Activated naive CD8-positive, alpha-beta T cell treated with anti-CD3 and anti-CD28 coated beads, Interleukin-2, amount 50 U/mL, for 24 hours (primary cell): ENCODE measurements at regions not wholly inside any gene's neighbourhood (a gene's known extent, or its start where the extent isn't known, plus 50 kb on each side); places are given as distances from the start of the nearest gene placed in this dataset.
"Not testable (repeated sequence)": the region's sequence is repeated elsewhere in the genome, so short reads cannot be mapped to it uniquely, and the experiment has no call there.

ENCODE experiments used
- ATAC-seq: fragments of 150-1000 bp; cut with Tn5 transposase; one replicate; pipeline ENCODE4 v1.10.0; 2021
- DNase-seq: peaks from one replicate; pipeline ENCODE4 v3.0.0; 2021
- H3K27ac Mint-ChIP-seq: one replicate; pipeline ENCODE4 v1.8.0; 2021; ENCODE audit warnings: mild to moderate bottlenecking, mixed read lengths
- H3K27me3 Mint-ChIP-seq: one replicate; pipeline ENCODE4 v1.8.0; 2021; ENCODE audit warnings: mixed read lengths
- H3K36me3 Mint-ChIP-seq: one replicate; pipeline ENCODE4 v1.8.0; 2021; ENCODE audit warnings: low read depth, mixed read lengths
- H3K4me1 Mint-ChIP-seq: one replicate; pipeline ENCODE4 v1.8.0; 2021; ENCODE audit warnings: mixed read lengths
- H3K4me3 Mint-ChIP-seq: one replicate; pipeline ENCODE4 v1.8.0; 2021; ENCODE audit warnings: mild to moderate bottlenecking, moderate library complexity, mixed read lengths
- H3K9me3 Mint-ChIP-seq: one replicate; pipeline ENCODE4 v1.8.0; 2021; ENCODE audit warnings: mixed read lengths

DNA sequence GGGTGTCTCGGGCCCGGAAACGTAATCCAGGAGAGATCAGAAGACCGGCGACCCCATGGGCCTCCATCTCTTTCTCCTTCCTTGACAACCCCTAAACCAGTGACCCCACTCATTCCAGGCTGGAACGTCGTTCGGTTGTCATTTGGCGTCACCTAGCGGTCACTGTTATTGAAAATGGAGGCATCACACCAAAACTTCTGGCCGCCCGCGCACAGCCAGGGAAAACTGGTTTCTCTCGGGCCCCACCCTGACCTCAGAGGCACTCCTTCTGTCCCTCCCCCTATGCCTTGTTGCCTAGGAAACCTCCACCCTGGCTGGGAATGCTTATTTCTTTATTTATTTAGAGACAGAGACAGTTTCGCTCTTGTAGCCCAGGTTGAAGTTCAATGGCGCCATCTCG is 2327.3 kb upstream of the TPTE start:
- DNase-seq, H3K4me1 Mint-ChIP-seq, H3K27me3 Mint-ChIP-seq, H3K27ac Mint-ChIP-seq, H3K4me3 Mint-ChIP-seq, H3K9me3 Mint-ChIP-seq, H3K36me3 Mint-ChIP-seq: not testable (repeated sequence)
- ATAC-seq: peak; percentile 76

DNA sequence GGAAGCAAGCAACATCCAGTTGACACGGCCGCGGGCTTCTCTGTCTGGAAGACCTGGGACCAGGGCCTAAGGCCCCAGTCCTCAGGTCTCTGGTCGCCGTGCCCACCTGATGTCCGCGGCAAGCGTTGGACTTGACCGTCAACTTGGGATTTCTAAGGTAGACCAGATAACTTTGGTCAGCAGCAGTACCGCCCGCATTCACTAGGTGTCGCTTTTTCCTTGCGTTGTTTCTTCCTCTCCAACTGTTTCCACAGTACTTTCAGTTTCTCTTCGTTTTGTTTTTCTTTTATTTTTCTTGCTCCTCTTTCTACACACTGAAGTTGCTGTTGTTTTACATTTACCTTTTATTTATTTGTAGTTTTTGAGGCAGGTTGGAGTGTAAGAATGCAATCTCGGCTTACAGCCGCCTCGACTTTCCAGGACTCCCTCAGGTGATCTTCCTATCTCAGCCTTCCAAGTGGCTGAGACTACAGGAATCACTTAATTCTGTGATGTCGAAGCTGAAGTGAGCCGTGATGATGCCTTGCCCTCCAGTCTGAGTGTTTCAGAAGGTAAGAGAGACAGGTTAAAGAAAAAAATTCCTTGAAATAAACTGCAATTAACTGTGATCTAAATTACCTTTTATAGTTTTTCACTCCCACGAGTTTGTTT is 2323.9 kb upstream of the TPTE start:
- H3K27me3 Mint-ChIP-seq, H3K4me1 Mint-ChIP-seq, H3K4me3 Mint-ChIP-seq, H3K27ac Mint-ChIP-seq, H3K36me3 Mint-ChIP-seq, DNase-seq, H3K9me3 Mint-ChIP-seq: not testable (repeated sequence)
- ATAC-seq: peak; percentile 50

- not testable (repeated sequence) for H3K36me3 Mint-ChIP-seq, DNase-seq, H3K9me3 Mint-ChIP-seq, H3K4me1 Mint-ChIP-seq, H3K27ac Mint-ChIP-seq, H3K4me3 Mint-ChIP-seq, H3K27me3 Mint-ChIP-seq
- ATAC-seq: peak; percentile 100
Observed at GRCh38 chr21:8205094-8205891, 2316.1 kb upstream of the TPTE start.

DNA sequence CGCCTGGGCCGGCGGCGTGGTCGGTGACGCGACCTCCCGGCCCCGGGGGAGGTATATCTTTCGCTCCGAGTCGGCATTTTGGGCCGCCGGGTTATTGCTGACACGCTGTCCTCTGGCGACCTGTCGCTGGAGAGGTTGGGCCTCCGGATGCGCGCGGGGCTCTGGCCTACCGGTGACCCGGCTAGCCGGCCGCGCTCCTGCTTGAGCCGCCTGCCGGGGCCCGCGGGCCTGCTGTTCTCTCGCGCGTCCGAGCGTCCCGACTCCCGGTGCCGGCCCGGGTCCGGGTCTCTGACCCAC is 2315.5 kb upstream of the TPTE start:
- not testable (repeated sequence) for H3K9me3 Mint-ChIP-seq, H3K4me1 Mint-ChIP-seq, H3K36me3 Mint-ChIP-seq, H3K27ac Mint-ChIP-seq, H3K4me3 Mint-ChIP-seq, DNase-seq, ATAC-seq, H3K27me3 Mint-ChIP-seq

DNA sequence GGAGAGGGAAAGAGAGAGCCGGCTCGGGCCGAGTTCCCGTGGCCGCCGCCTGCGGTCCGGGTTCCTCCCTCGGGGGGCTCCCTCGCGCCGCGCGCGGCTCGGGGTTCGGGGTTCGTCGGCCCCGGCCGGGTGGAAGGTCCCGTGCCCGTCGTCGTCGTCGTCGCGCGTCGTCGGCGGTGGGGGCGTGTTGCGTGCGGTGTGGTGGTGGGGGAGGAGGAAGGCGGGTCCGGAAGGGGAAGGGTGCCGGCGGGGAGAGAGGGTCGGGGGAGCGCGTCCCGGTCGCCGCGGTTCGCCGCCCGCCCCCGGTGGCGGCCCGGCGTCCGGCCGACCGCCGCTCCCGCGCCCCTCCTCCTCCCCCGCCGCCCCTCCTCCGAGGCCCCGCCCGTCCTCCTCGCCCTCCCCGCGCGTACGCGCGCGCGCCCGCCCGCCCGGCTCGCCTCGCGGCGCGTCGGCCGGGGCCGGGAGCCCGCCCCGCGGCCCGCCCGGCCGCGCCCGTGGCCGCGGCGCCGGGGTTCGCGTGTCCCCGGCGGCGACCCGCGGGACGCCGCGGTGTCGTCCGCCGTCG is 2308.3 kb upstream of the TPTE start:
- not testable (repeated sequence) for H3K9me3 Mint-ChIP-seq, H3K4me1 Mint-ChIP-seq, H3K27ac Mint-ChIP-seq, H3K4me3 Mint-ChIP-seq, H3K36me3 Mint-ChIP-seq, ATAC-seq, H3K27me3 Mint-ChIP-seq
- peak; percentile 90 for DNase-seq

DNA sequence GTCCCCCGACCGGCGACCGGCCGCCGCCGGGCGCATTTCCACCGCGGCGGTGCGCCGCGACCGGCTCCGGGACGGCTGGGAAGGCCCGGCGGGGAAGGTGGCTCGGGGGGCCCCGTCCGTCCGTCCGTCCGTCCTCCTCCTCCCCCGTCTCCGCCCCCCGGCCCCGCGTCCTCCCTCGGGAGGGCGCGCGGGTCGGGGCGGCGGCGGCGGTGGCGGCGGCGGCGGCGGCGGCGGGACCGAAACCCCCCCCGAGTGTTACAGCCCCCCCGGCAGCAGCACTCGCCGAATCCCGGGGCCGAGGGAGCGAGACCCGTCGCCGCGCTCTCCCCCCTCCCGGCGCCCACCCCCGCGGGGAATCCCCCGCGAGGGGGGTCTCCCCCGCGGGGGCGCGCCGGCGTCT is 2306.8 kb upstream of the TPTE start:
- H3K4me3 Mint-ChIP-seq, DNase-seq, H3K27me3 Mint-ChIP-seq, H3K9me3 Mint-ChIP-seq, H3K27ac Mint-ChIP-seq, ATAC-seq, H3K4me1 Mint-ChIP-seq, H3K36me3 Mint-ChIP-seq: not testable (repeated sequence)

- H3K4me3 Mint-ChIP-seq, H3K27ac Mint-ChIP-seq, H3K4me1 Mint-ChIP-seq, H3K9me3 Mint-ChIP-seq, H3K27me3 Mint-ChIP-seq, DNase-seq, H3K36me3 Mint-ChIP-seq: not testable (repeated sequence)
- peak; percentile 35 for ATAC-seq
Observed at GRCh38 chr21:8229366-8230150, 2291.8 kb upstream of the TPTE start.

DNA sequence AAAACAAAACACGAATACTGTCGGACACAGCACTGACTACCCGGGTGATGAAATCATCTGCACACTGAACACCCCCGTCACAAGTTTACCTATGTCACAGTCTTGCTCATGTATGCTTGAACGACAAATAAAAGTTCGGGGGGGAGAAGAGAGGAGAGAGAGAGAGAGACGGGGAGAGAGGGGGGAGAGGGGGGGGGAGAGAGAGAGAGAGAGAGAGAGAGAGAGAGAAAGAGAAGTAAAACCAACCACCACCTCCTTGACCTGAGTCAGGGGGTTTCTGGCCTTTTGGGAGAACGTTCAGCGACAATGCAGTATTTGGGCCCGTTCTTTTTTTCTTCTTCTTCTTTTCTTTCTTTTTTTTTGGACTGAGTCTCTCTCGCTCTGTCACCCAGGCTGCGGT is 2290.1 kb upstream of the TPTE start:
- not testable (repeated sequence) for H3K9me3 Mint-ChIP-seq, H3K27me3 Mint-ChIP-seq, H3K27ac Mint-ChIP-seq, DNase-seq, ATAC-seq, H3K36me3 Mint-ChIP-seq, H3K4me3 Mint-ChIP-seq, H3K4me1 Mint-ChIP-seq

- H3K4me3 Mint-ChIP-seq, H3K27me3 Mint-ChIP-seq: not testable (repeated sequence)
Observed at GRCh38 chr21:8233000-8233399, 2288.4 kb upstream of the TPTE start.

GRCh38 chr21:8234059-8234458 is 2287.3 kb upstream of the TPTE start:
- not testable (repeated sequence) for DNase-seq, H3K9me3 Mint-ChIP-seq, H3K4me3 Mint-ChIP-seq, H3K27me3 Mint-ChIP-seq, ATAC-seq, H3K36me3 Mint-ChIP-seq, H3K27ac Mint-ChIP-seq, H3K4me1 Mint-ChIP-seq

More at GRCh38 chr21:8233000-8233399, 2288.4 kb upstream of the TPTE start:
- ATAC-seq, H3K36me3 Mint-ChIP-seq, H3K9me3 Mint-ChIP-seq, H3K27ac Mint-ChIP-seq, DNase-seq, H3K4me1 Mint-ChIP-seq: not testable (repeated sequence)

DNA sequence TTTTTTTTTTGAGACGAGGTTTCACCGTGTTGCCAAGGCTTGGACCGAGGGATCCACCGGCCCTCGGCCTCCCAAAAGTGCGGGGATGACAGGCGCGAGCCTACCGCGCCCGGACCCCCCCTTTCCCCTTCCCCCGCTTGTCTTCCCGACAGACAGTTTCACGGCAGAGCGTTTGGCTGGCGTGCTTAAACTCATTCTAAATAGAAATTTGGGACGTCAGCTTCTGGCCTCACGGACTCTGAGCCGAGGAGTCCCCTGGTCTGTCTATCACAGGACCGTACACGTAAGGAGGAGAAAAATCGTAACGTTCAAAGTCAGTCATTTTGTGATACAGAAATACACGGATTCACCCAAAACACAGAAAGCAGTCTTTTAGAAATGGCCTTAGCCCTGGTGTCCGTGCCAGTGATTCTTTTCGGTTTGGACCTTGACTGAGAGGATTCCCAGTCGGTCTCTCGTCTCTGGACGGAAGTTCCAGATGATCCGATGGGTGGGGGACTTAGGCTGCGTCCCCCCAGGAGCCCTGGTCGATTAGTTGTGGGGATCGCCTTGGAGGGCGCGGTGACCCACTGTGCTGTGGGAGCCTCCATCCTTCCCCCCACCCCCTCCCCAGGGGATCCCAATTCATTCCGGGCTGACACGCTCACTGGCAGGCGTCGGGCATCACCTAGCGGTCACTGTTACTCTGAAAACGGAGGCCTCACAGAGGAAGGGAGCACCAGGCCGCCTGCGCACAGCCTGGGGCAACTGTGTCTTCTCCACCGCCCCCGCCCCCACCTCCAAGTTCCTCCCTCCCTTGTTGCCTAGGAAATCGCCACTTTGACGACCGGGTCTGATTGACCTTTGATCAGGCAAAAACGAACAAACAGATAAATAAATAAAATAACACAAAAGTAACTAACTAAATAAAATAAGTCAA is 2276.4 kb upstream of the TPTE start:
- H3K27ac Mint-ChIP-seq, H3K36me3 Mint-ChIP-seq, H3K27me3 Mint-ChIP-seq, H3K4me1 Mint-ChIP-seq, H3K4me3 Mint-ChIP-seq, DNase-seq, H3K9me3 Mint-ChIP-seq: not testable (repeated sequence)
- peak; percentile 60 for ATAC-seq

- not testable (repeated sequence) for H3K27me3 Mint-ChIP-seq, H3K9me3 Mint-ChIP-seq, H3K36me3 Mint-ChIP-seq, H3K4me1 Mint-ChIP-seq, H3K27ac Mint-ChIP-seq, DNase-seq, H3K4me3 Mint-ChIP-seq
- ATAC-seq: peak; percentile 78
Observed at GRCh38 chr21:8245642-8246402, 2275.6 kb upstream of the TPTE start.

DNA sequence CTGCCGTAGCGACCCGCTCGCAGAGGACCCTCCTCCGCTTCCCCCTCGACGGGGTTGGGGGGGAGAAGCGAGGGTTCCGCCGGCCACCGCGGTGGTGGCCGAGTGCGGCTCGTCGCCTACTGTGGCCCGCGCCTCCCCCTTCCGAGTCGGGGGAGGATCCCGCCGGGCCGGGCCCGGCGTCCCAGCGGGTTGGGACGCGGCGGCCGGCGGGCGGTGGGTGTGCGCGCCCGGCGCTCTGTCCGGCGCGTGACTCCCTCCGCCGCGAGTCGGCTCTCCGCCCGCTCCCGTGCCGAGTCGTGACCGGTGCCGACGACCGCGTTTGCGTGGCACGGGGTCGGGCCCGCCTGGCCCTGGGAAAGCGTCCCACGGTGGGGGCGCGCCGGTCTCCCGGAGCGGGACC is 2269.7 kb upstream of the TPTE start:
- H3K9me3 Mint-ChIP-seq: not testable (repeated sequence)

More for the DNA sequence above, 2269.7 kb upstream of the TPTE start:
- H3K4me3 Mint-ChIP-seq, H3K36me3 Mint-ChIP-seq, ATAC-seq, H3K27me3 Mint-ChIP-seq, H3K4me1 Mint-ChIP-seq, H3K27ac Mint-ChIP-seq, DNase-seq: not testable (repeated sequence)
